SK-N-MC (cell line): ENCODE measurements at regions not wholly inside any gene's neighbourhood (a gene's known extent, or its start where the extent isn't known, plus 50 kb on each side); places are given as distances from the start of the nearest gene placed in this dataset.

ENCODE experiments used
- EZH2 ChIP-seq: fragments of 200-600 bp; sonication (generic); IDR thresholded peaks from one replicate; pipeline ENCODE4 v1.6.1; 2017; ENCODE audit warnings: antibody characterized with exemption
- FOXP2 ChIP-seq: optimal IDR thresholded peaks from 2 replicates; pipeline ENCODE3; 2011; ENCODE audit warnings: mild to moderate bottlenecking, moderate library complexity; ENCODE audit not compliant: insufficient read depth; ENCODE audit errors: extremely low read length, control extremely low read depth
- POLR2AphosphoS5 ChIP-seq: IDR thresholded peaks from 2 replicates; pipeline ENCODE4 v1.6.1; 2012; ENCODE audit warnings: mild to moderate bottlenecking, low read depth, low read length, borderline replicate concordance

DNA sequence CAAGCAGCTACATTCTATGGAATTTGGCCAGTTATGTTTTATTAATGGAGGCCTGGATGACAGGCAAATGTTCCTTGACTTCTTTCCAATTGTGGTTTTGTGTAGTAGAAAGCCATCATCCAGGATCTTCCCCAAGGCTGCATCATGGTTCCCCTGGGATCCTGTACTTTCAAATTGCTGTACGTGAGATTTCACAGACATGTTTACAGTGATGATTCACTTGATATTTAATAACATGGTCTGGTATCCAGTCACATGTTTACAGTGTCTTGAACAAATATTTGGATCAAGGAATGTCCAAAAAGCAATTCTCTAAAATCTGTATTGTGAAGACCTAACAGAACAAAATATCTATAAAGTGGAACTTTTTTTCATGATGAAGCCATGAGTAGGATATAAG is 68.3 kb upstream of the ST6GALNAC3 start:
- no peak for TF ChIP-seq EZH2
- no peak for TF ChIP-seq POLR2AphosphoS5
- no peak for TF ChIP-seq FOXP2
